ENCODE measurements at regions not wholly inside any gene's neighbourhood (a gene's known extent, or its start where the extent isn't known, plus 50 kb on each side); places are given as distances from the start of the nearest gene placed in this dataset.

DNA sequence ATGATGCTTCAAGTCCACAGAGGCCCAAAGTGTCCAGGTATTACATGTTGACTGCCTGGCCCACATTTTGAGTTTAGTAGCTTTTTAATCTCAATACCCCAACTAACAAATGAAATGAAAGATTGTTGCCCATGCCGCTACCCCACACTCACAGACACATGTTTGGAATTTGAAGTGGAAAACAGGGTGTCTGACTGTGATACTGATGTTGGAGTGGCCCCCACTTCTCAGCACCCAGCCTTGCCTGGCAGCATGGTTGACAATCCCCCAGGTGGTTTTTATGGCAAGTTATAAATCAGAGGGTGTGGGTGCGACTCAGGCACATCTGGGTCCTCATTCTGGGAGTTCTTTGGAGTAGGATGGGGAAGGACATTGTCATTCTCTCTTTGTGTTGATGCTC lies 314.7 kb upstream of the ZNF32 start:
- TF ChIP-seq POLR2A (IDR thresholded peaks at IDR 0.05) (no peak), POLR2AphosphoS5 (IDR thresholded peaks at IDR 0.05) (no peak)
- TF ChIP-seq, protein P1, sequence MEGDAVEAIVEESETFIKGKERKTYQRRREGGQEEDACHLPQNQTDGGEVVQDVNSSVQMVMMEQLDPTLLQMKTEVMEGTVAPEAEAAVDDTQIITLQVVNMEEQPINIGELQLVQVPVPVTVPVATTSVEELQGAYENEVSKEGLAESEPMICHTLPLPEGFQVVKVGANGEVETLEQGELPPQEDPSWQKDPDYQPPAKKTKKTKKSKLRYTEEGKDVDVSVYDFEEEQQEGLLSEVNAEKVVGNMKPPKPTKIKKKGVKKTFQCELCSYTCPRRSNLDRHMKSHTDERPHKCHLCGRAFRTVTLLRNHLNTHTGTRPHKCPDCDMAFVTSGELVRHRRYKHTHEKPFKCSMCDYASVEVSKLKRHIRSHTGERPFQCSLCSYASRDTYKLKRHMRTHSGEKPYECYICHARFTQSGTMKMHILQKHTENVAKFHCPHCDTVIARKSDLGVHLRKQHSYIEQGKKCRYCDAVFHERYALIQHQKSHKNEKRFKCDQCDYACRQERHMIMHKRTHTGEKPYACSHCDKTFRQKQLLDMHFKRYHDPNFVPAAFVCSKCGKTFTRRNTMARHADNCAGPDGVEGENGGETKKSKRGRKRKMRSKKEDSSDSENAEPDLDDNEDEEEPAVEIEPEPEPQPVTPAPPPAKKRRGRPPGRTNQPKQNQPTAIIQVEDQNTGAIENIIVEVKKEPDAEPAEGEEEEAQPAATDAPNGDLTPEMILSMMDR (IDR thresholded peaks at IDR 0.05), result no peak
